HG02610 (cell line): ENCODE measurements at regions not wholly inside any gene's neighbourhood (a gene's known extent, or its start where the extent isn't known, plus 50 kb on each side); places are given as distances from the start of the nearest gene placed in this dataset.
A peak's percentile ranks its signal among the peaks of the same experiment; 100 is the strongest.

Experiments
- ATAC-seq: cut with Tn5 transposase; IDR thresholded peaks from one replicate; pipeline ENCODE4 v1.9.1; 2021; ENCODE audit warnings: mild to moderate bottlenecking, moderate library complexity; ENCODE audit not compliant: unreplicated experiment

DNA sequence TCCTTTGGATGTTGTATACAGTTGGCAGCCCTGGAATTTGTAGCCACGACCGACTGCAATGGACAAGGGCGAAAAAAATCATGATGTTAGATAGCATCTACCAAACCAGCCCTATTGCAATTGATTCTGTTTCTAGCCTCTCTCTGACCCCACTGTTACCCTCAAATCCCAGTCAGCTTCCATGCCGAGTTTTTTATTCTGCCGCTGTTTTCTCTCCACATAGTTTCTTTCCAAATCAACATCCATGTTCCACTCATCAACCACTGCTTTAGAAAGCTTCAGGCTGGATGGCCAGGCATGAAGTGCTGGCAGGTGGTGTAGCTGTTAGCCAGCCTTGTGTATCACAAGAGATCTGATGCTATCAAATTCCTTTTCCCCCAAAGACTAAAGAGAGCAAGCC lies 272.8 kb downstream of the FIGN start:
- no peak for ATAC-seq

- ATAC-seq = no peak
Measured at GRCh38 chr2:163459986-163460385, 275.8 kb downstream of the FIGN start.

DNA sequence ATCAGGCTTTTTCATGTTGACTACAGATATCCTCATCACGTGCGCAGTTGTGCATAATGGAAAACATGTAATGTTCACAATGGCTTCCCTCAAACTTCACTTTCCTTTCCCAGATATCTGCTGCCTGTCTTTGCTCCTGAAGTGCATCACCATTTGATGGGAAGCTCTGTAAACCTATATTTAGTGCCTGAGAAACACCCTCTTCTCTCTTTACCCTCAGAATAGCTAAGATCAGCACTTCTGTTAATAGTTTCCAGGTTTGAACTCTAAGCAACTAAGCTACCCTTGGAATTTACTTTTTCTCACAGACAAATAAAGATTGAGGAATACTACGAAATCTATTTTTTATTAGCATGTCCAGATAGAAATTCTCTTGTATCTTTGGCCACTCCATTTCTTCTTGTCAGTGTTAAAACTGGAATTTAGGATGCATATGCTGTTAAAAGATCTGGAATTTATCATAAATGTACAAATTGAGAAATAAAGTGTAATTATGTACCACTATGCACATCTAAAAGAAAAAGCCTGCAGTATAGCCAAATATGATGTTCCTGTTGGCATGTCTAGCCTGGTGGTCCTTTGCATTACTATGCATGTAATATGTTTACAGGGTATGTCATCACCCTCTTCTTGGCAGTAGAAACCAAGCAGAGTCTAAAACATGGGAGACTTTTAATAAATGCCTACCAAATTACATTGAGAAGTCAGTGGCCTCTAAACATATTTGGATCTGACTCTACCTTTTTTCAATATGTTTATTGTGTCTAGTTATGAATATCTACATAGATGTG lies 278.7 kb downstream of the FIGN start:
- no peak for ATAC-seq

- ATAC-seq = peak; percentile 72
Measured at GRCh38 chr2:163455815-163456214, 280.0 kb downstream of the FIGN start.

DNA sequence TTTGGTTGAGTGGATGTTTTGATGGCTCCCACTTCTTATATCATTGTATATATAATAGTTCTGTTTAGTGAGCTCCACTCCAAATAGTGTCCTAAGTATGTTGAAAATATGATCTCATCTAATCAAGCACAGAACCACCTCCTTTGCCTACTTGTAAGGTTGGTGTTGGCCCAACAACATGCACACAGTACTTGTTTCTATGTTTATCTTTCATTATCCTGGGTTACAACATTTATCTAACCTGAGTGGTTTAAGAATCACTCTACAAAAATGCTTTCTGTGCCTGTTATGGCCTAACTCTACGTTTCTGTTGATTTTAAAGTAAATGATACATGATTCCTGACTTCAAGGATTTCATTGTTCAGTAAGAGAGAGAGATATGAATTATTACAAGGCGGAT lies 281.9 kb downstream of the FIGN start:
- no peak for ATAC-seq

DNA sequence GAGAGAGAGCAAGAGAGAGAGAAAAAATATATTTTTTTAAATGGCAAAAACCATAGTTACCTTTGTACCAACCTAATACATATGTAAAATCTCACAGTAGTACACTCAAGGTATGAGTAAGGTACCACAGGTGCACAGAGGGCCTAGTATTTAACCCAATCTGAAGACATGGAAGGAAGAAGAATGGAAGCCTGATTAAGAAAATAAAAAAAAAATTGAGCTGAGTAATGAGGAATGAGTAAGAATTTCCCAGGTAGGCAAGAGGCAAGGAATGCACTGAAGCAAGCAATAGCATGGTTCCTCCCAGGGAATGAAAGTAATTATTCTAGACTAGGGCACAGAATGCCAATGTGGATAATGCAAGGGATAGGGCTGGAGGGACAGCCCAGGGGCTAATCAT lies 294.2 kb downstream of the FIGN start:
- no peak for ATAC-seq

DNA sequence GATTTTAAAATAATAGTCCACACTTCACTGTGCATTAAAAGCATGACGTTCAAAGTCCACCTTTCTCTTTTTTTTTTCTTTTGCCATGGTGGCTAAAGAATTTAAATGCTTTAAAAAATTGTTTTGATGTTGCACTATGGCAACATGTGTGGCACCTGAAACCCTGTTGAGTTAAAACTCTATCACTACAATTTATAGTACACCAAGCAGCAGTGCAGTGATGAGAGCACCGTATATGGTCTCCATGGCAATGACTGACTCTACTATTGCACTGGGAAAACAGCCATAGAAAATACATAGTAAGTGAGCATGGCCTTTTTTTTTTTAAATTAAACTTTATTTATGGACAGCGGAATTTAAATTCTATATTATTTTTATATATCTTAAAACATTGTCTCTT lies 298.8 kb downstream of the FIGN start:
- no peak for ATAC-seq

- no peak for ATAC-seq
Measured at GRCh38 chr2:163428187-163428586, 307.6 kb downstream of the FIGN start.

- no peak for ATAC-seq
Measured at GRCh38 chr2:163420604-163421003, 315.2 kb downstream of the FIGN start.

GRCh38 chr2:163419000-163419830 lies 316.6 kb downstream of the FIGN start:
- ATAC-seq = no peak

DNA sequence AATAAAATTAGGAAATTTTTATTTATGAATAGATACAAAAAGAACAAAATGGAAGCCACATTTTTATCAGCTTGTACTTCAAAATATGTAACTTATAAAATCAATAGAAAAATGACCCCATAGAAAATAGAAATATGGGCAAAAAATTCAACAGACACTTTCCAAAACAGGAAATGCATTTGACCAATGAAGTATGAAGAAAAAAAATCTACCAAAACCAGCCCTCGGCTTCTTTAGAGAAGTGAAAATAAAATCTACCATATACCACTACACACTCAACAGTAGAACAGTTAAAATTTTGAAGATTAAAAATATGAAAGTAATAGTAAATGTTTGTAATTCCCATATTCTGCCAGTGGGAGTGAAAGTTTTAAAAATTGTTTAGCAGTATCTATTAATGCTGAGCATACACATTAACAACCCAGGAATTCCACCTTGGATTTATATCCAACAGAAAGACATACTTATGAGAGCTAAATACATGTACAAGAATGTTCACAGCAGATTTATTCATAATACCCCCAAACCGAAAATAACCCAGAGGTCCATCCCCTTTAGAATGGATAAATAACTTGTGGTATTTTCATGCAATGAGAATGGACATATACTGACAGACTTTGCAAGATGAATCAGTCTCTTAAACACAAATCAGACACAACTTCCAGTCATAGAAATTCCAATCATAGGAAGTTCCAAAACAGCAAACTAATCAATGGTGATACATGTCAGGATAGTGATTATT lies 318.0 kb downstream of the FIGN start:
- peak; percentile 79 for ATAC-seq

GRCh38 chr2:163414121-163414520 lies 321.7 kb downstream of the FIGN start:
- no peak for ATAC-seq

GRCh38 chr2:163407296-163407695 lies 328.5 kb downstream of the FIGN start:
- no peak for ATAC-seq

DNA sequence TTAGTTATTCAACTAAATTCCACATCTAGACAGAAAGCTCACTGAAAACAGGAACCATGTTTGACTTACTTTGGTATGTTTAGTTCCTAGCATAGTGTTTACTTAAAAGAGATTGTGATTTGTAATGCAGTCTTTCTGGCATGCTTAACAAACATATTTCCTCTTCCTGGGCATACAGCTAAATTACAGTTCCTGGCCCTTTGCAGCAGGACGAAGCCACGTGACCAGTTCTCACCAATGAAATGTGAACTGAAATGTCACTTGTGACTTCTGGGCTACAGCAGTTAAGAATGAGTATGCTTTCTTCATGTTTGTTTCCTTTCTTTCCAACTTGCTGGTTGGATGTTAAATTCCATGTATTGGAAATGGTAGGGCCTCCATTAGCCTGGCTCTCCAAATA lies 330.5 kb downstream of the FIGN start:
- no peak for ATAC-seq

DNA sequence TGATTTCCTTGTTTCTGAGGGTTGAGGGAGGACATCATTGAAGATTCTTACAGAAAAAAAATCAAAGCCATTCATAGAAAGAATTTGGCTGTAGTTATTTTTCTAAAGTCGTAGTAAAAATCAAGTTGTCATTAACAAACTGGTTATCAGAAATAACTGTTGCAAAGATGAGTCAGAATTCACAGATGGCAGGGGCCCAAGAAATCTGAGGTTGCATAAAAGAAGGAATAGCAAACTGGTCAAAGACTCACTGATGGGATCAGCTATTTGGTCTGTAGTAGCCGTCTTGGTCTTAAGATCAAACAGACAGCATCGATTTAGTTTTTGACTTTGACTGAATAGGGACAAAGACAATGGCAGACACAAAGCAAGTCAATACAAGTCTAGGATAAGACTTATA lies 334.3 kb downstream of the FIGN start:
- ATAC-seq = no peak

- ATAC-seq = no peak
Measured at GRCh38 chr2:163397451-163397850, 338.4 kb downstream of the FIGN start.

DNA sequence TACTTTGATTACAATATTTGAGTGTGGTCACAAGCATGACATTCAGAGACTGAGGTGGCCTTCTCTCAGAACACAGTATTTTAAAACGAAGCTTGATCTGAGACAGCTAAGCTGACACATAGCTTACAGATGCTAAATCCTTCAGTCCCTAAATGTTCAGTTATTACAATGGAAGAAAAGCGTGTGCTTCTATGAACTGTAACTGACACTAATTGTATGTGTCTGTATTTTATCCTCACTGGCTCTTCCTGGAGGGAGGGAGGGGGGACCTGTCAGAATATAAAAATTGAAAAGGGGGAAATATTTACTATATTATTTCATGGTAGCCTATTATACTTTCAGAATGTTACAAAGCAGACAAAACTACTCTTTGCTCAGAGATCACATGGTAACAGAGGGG lies 340.2 kb downstream of the FIGN start:
- no peak for ATAC-seq

- no peak for ATAC-seq
Measured at GRCh38 chr2:163389838-163390237, 346.0 kb downstream of the FIGN start.

DNA sequence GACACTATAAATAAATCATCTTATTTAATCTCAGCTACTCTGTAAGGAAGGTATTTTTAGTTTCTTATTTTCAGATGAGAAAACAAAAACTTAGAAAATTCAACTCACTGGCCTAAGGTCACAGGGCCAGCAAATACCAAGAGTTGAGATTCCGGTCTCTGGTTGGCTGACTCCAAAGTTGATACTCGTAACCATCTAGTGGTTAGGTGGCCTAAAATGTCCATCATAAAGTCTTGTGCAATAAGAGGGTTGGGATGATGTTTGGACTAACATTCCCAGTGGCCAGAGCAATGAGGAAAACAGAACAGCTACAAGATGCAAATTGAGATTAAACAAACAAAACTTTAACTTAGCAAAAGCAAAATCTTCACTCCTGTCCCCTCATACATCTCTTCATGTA lies 360.3 kb downstream of the FIGN start:
- no peak for ATAC-seq

DNA sequence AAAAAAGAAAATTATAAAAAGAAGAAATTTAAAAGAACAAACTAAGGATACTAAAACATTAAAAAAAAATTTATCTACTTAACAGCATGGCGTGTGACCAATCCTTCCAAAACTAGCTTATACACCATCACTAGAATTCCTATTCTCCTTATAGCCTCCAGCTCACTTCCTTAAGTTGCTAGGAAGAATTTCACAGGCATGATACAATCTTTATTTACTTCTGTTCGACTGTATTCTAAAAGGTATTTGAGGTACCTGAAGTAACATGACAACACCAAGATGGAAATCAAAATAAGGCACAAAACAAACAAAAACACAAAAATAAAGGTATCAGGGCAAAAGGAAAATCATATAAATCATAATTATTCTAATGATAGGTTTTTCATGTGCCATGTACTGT lies 360.7 kb downstream of the FIGN start:
- ATAC-seq = no peak

DNA sequence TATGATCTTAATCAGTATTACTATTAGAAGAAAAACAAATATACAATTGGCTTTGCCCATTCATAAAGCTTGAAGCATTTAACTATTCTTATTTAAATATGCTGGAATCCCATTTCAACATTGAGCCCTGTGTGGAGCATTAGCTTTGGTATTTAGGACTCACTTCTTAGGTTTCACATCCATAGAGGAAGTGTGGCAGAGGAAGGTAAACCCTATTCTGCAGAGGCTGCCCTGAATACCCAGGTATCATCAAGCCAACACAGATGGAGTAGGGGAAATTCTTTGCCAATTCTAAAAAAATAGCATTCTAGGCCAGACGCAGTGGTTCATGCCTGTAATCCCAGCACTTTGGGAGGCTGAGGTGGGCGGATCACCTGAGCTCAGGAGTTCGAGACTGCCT lies 361.5 kb downstream of the FIGN start:
- no peak for ATAC-seq

DNA sequence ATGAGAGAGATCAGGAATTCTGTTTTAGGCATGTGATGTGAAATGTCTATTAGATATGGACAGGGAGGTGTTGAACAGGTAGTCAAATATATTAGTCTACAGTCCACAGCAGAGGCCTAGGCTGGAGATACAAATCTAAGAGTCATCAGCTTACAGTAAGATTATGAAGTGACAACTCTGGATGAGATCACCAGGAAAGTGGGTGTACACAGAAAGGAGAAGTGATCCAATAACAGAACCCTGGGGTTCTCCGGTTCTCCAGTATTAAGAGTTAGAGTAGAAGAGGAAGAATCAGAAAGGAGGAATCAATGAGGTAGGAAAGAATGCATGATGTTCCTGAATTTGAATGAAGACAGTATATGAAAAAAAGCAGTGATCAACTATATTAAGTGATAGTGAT lies 362.3 kb downstream of the FIGN start:
- no peak for ATAC-seq
